HepG2 (cell line): ENCODE measurements at regions not wholly inside any gene's neighbourhood (a gene's known extent, or its start where the extent isn't known, plus 50 kb on each side); places are given as distances from the start of the nearest gene placed in this dataset.

ENCODE experiments used
- ATAC-seq: fragments of 200-7000 bp; cut with Tn5 transposase; 3 replicates; pipeline ENCODE4 v1.9.1; 2020; ENCODE audit warnings: mild to moderate bottlenecking, moderate library complexity
- BruUV-seq: library from RNA; stranded (reverse); fragments of 400-500 nt; replicated peaks from 2 replicates; lab custom pipeline; 2021; lab: Mats Ljungman, UMichigan
- CTCF ChIA-PET: fragments of 300-600 bp; formaldehyde crosslinking; extraction: SDS; loops from one replicate; lab custom pipeline; 2021; ENCODE audit warnings: low total read pairs, inconsistent platforms, low intra/inter-chr PET ratio; lab: Yijun Ruan, JAX
- POLR2A ChIA-PET: fragments of 350-600 bp; sonication (Branson Sonifier 250); formaldehyde crosslinking; loops from one replicate; lab custom pipeline; 2020; ENCODE audit warnings: antibody characterized with exemption, inconsistent platforms; lab: Yijun Ruan, JAX
- DNase-seq: peaks from one replicate; pipeline ENCODE4 v3.0.0-alpha.2; 2015; ENCODE audit warnings: low spot score
- FAIRE-seq: peaks from 3 replicates; lab custom pipeline; 2011; peaks lifted over from hg19 to GRCh38; lab: Jason Lieb, UNC
- H2AFZ ChIP-seq: one replicate; pipeline ENCODE4 v1.6.1; 2011; ENCODE audit warnings: low read length, inconsistent platforms
- H3K27ac ChIP-seq: fragments of 300-600 bp; 3 replicates; pipeline ENCODE4 v1.8.0; 2011; ENCODE audit warnings: mixed run types, mild to moderate bottlenecking, mixed read lengths, low read length, inconsistent platforms; ENCODE audit not compliant: insufficient read depth; ENCODE audit errors: extremely low read length
- H3K27me3 ChIP-seq, 2 experiments: fragments of 200-600 bp in 1 of 2; 2 replicates in 1 of 2; 3 replicates in 1 of 2; pipeline versions ENCODE4 v1.6.0 to v1.8.0; 2011; ENCODE audit warnings: low read length in 2 of 2, mild to moderate bottlenecking in 2 of 2, moderate library complexity in 2 of 2, inconsistent platforms in 1 of 2; ENCODE audit not compliant: insufficient read depth in 2 of 2, control insufficient read depth in 1 of 2
- H3K36me3 ChIP-seq, 2 experiments: fragments of 200-600 bp in 1 of 2; replicated peaks in 1 of 2; 2 replicates in 1 of 2; 3 replicates in 1 of 2; pipeline versions ENCODE4 v1.5.1 to v1.8.0; 2011; ENCODE audit warnings: low read length in 2 of 2, inconsistent platforms in 1 of 2; ENCODE audit not compliant: insufficient read depth in 2 of 2, control insufficient read depth in 1 of 2
- H3K4me1 ChIP-seq: 2 replicates; pipeline ENCODE4 v1.5.1; 2012; ENCODE audit warnings: low read length, inconsistent platforms; ENCODE audit not compliant: insufficient read depth
- H3K4me2 ChIP-seq: 2 replicates; pipeline ENCODE4 v1.6.0; 2011; ENCODE audit warnings: low read depth, low read length, inconsistent platforms
- H3K4me3 ChIP-seq, 3 experiments: fragments of 200-600 bp in 1 of 3; sonication (generic), shearing (Covaris generic) in 1 of 3; replicated peaks in 1 of 3; 2 replicates each; pipeline ENCODE4 v1.5.1; 2011 to 2016; ENCODE audit warnings: low read length in 3 of 3, inconsistent platforms in 2 of 3, low read depth in 2 of 3, mild to moderate bottlenecking in 2 of 3, control low read depth in 1 of 3, mixed read lengths in 1 of 3; ENCODE audit not compliant: insufficient read depth in 1 of 3
- H3K79me2 ChIP-seq: one replicate; pipeline ENCODE4 v1.6.1; 2011; ENCODE audit warnings: low read length, inconsistent platforms; ENCODE audit not compliant: insufficient read depth
- H3K9ac ChIP-seq: 2 replicates; pipeline ENCODE4 v1.6.0; 2011; ENCODE audit warnings: mild to moderate bottlenecking, low read depth, low read length, inconsistent platforms; ENCODE audit not compliant: insufficient read depth
- H3K9me3 ChIP-seq: 2 replicates; pipeline ENCODE4 v1.5.1; 2012; ENCODE audit warnings: mild to moderate bottlenecking, low read length
- H4K20me1 ChIP-seq: 2 replicates; pipeline ENCODE4 v1.6.0; 2011; ENCODE audit warnings: inconsistent platforms, mild to moderate bottlenecking, low read length, moderate library complexity; ENCODE audit not compliant: insufficient read depth
- AGO1 ChIP-seq: fragments of 200-400 bp; formaldehyde crosslinking; IDR thresholded peaks from 2 replicates; pipeline ENCODE4 v1.6.1; 2017; ENCODE audit warnings: mild to moderate bottlenecking, low read depth, low read length, moderate library complexity; ENCODE audit not compliant: poor library complexity, severe bottlenecking
- IKZF1 ChIP-seq: fragments of 450-650 bp; IDR thresholded peaks from 2 replicates; pipeline ENCODE4 v1.7.1; 2016
- NFE2L2 ChIP-seq: fragments of 150-350 bp; IDR thresholded peaks from 2 replicates; pipeline ENCODE4 v1.6.1; 2014; ENCODE audit warnings: low read length
- PAWR ChIP-seq: sonication (generic); formaldehyde crosslinking; IDR thresholded peaks from 2 replicates; pipeline ENCODE4 v1.4.0; 2020; ENCODE audit warnings: missing genetic modification reagents, mild to moderate bottlenecking, borderline replicate concordance
- PCBP2 ChIP-seq: fragments of 200-400 bp; formaldehyde crosslinking; optimal IDR thresholded peaks from 2 replicates; pipeline ENCODE3; 2018; ENCODE audit warnings: low read length, low read depth; ENCODE audit not compliant: poor library complexity, severe bottlenecking
- PITX1 ChIP-seq: sonication (generic); formaldehyde crosslinking; IDR thresholded peaks from 2 replicates; pipeline ENCODE4 v1.5.1; 2020; ENCODE audit warnings: mild to moderate bottlenecking, missing genetic modification reagents
- RFX1 ChIP-seq: fragments of 450-650 bp; IDR thresholded peaks from 2 replicates; pipeline ENCODE4 v1.6.1; 2017
- SMARCE1 ChIP-seq: fragments of 450-650 bp; IDR thresholded peaks from 2 replicates; pipeline ENCODE4 v1.6.1; 2017; ENCODE audit warnings: borderline replicate concordance
- TBL1XR1 ChIP-seq: fragments of 150-350 bp; IDR thresholded peaks from 2 replicates; pipeline ENCODE4 v1.6.1; 2014; ENCODE audit warnings: borderline replicate concordance, low read length; ENCODE audit not compliant: partially characterized antibody
- ZBTB7A ChIP-seq: sonication (generic); formaldehyde crosslinking; IDR thresholded peaks from 2 replicates; pipeline ENCODE4 v1.8.0; 2022; ENCODE audit warnings: mild to moderate bottlenecking, missing genetic modification reagents
- ZMYM2 ChIP-seq: sonication (generic); formaldehyde crosslinking; IDR thresholded peaks from 2 replicates; pipeline ENCODE4 v1.8.0; 2022; ENCODE audit warnings: mild to moderate bottlenecking, missing genetic modification reagents
- ZNF251 ChIP-seq: sonication (generic); formaldehyde crosslinking; IDR thresholded peaks from 2 replicates; pipeline ENCODE4 v1.9.0; 2021; ENCODE audit warnings: mild to moderate bottlenecking, missing genetic modification reagents
- ZNF30 ChIP-seq: sonication (generic); formaldehyde crosslinking; IDR thresholded peaks from 2 replicates; pipeline ENCODE4 v1.5.0; 2020; ENCODE audit warnings: mild to moderate bottlenecking, missing genetic modification reagents
- ZNF367 ChIP-seq: sonication (generic); formaldehyde crosslinking; IDR thresholded peaks from 2 replicates; pipeline ENCODE4 v1.4.0; 2020; ENCODE audit warnings: missing genetic modification reagents, borderline replicate concordance
- ZNF562 ChIP-seq: sonication (generic); formaldehyde crosslinking; IDR thresholded peaks from 2 replicates; pipeline ENCODE4 v1.8.0; 2022; ENCODE audit warnings: missing genetic modification reagents, borderline replicate concordance
- ZNF616 ChIP-seq: sonication (generic); formaldehyde crosslinking; IDR thresholded peaks from 2 replicates; pipeline ENCODE4 v1.5.0; 2020; ENCODE audit warnings: low read depth, mild to moderate bottlenecking, missing genetic modification reagents
- WGBS: methylation state at CpG from one replicate; pipeline ENCODE4 v1.1.6; 2017; ENCODE audit warnings: low lambda C conversion rate; 5-methylcytosine and 5-hydroxymethylcytosine counted together
- in situ Hi-C: cut with HindIII; loops from 2 replicates; pipeline ENCODE4 v1.10.0; 2017; ENCODE audit warnings: low pct_unique_long_range_greater_than_20kb; ENCODE audit not compliant: extremely low pct_ligation_motif_present
- intact Hi-C: fragments of 100-400 bp; cut with micrococcal nuclease; formaldehyde crosslinking; loops from one replicate; pipeline ENCODE4 v1.10.0; 2022; ENCODE audit not compliant: unreplicated experiment
- TF ChIP-seq, protein P1 (sequence below): sonication (generic); formaldehyde crosslinking; IDR thresholded peaks from 2 replicates; pipeline ENCODE4 v1.4.0; 2020; ENCODE audit warnings: missing genetic modification reagents, mild to moderate bottlenecking, borderline replicate concordance
- TF ChIP-seq, protein P2 (sequence below): sonication (generic); formaldehyde crosslinking; IDR thresholded peaks from 2 replicates; pipeline ENCODE4 v1.4.0; 2020; ENCODE audit warnings: missing genetic modification reagents, borderline replicate concordance
- TF ChIP-seq, protein P3 (sequence below): sonication (generic); formaldehyde crosslinking; IDR thresholded peaks from 2 replicates; pipeline ENCODE4 v1.4.0; 2020; ENCODE audit warnings: missing genetic modification reagents

DNA sequence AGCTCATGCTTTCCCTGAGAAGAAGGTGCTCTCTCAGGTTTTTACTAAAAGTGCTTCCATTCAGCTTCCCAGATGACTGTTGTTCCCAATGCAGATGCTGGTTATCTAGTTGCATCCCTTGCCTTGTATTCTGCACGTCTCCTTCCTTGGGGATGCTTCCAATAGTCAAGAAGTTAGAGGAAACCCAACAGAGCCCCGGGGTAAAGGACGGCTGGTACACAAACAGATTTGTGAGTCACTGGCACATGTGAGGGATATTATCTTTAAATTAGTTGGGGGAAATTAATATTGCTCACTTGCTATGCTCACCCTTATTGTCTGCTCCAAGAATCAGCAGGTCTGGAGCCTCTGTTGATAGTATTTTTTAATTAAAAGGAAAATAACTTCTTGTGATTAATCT lies 465.2 kb upstream of the BOD1L1 start:
- no peak overlapping the region for H3K4me2 ChIP-seq

More for the DNA sequence above, 465.2 kb upstream of the BOD1L1 start:
- intact Hi-C loops (no loop called here), in situ Hi-C loops (no loop called here)
- TF ChIP-seq PCBP2 (no peak), RFX1 (no peak), IKZF1 (no peak), SMARCE1 (no peak), ZNF367 (CRISPR knock-in tag) (no peak), TBL1XR1 (no peak), ZNF251 (CRISPR knock-in tag) (no peak), NFE2L2 (no peak), PITX1 (no peak), ZNF562 (CRISPR knock-in tag) (no peak), ZBTB7A (CRISPR knock-in tag) (no peak), ZMYM2 (CRISPR knock-in tag) (no peak), PAWR (no peak), ZNF30 (CRISPR knock-in tag) (no peak), ZNF616 (no peak), AGO1 (no peak)
- TF ChIP-seq, protein P1, sequence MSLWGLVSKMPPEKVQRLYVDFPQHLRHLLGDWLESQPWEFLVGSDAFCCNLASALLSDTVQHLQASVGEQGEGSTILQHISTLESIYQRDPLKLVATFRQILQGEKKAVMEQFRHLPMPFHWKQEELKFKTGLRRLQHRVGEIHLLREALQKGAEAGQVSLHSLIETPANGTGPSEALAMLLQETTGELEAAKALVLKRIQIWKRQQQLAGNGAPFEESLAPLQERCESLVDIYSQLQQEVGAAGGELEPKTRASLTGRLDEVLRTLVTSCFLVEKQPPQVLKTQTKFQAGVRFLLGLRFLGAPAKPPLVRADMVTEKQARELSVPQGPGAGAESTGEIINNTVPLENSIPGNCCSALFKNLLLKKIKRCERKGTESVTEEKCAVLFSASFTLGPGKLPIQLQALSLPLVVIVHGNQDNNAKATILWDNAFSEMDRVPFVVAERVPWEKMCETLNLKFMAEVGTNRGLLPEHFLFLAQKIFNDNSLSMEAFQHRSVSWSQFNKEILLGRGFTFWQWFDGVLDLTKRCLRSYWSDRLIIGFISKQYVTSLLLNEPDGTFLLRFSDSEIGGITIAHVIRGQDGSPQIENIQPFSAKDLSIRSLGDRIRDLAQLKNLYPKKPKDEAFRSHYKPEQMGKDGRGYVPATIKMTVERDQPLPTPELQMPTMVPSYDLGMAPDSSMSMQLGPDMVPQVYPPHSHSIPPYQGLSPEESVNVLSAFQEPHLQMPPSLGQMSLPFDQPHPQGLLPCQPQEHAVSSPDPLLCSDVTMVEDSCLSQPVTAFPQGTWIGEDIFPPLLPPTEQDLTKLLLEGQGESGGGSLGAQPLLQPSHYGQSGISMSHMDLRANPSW (CRISPR knock-in tag): no peak
- TF ChIP-seq, protein P2, sequence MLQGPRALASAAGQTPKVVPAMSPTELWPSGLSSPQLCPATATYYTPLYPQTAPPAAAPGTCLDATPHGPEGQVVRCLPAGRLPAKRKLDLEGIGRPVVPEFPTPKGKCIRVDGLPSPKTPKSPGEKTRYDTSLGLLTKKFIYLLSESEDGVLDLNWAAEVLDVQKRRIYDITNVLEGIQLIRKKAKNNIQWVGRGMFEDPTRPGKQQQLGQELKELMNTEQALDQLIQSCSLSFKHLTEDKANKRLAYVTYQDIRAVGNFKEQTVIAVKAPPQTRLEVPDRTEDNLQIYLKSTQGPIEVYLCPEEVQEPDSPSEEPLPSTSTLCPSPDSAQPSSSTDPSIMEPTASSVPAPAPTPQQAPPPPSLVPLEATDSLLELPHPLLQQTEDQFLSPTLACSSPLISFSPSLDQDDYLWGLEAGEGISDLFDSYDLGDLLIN (CRISPR knock-in tag): no peak
- TF ChIP-seq, protein P3, sequence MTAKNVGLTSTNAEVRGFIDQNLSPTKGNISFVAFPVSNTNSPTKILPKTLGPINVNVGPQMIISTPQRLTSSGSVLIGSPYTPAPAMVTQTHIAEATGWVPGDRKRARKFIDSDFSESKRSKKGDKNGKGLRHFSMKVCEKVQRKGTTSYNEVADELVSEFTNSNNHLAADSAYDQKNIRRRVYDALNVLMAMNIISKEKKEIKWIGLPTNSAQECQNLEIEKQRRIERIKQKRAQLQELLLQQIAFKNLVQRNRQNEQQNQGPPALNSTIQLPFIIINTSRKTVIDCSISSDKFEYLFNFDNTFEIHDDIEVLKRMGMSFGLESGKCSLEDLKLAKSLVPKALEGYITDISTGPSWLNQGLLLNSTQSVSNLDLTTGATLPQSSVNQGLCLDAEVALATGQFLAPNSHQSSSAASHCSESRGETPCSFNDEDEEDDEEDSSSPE (CRISPR knock-in tag): no peak
- Histone ChIP-seq H2AFZ (no peak overlapping the region), H3K27me3 (no peaks in the 10 kb centered on the region; a peak in 1 of 5 replicates), H3K36me3 (no peaks in the 10 kb centered on the region), H3K9me3 (peaks cover 96% of the 10 kb centered on the region), H4K20me1 (no peaks in the 10 kb centered on the region), H3K27ac (no peak overlapping the region), H3K4me1 (no peaks in the 10 kb centered on the region), H3K79me2 (no peaks in the 10 kb centered on the region), H3K4me3 (no peak overlapping the region), H3K9ac (no peak overlapping the region)
- ChIA-PET CTCF (no interaction called here), POLR2A (no interaction called here)
- ATAC-seq (no peak), DNase-seq (no peak), FAIRE-seq (no peak)
- BruUV-seq: no TSS peak
- 0% methylated on average over 3 of the region's 3 CpGs for WGBS
